HTR-8/SVneo (cell line): ENCODE measurements at regions not wholly inside any gene's neighbourhood (a gene's known extent, or its start where the extent isn't known, plus 50 kb on each side); places are given as distances from the start of the nearest gene placed in this dataset.
"Not testable (repeated sequence)": the region's sequence is repeated elsewhere in the genome, so short reads cannot be mapped to it uniquely, and the experiment has no call there.

Experiments used
- DNase-seq: peaks from one replicate; pipeline ENCODE4 v3.0.0; 2011; ENCODE audit warnings: low spot score, mixed read lengths; ENCODE audit not compliant: insufficient read length
- FAIRE-seq: peaks from 2 replicates; lab custom pipeline; 2011; peaks lifted over from hg19 to GRCh38; lab: Jason Lieb, UNC

- no peak for DNase-seq
- FAIRE-seq, result no peak
Measured at GRCh38 chr14:95818581-95818980, 58.1 kb upstream of the TUNAR start.

GRCh38 chr14:95817271-95817670, 59.4 kb upstream of the TUNAR start:
- DNase-seq, result no peak
- no peak for FAIRE-seq

DNA sequence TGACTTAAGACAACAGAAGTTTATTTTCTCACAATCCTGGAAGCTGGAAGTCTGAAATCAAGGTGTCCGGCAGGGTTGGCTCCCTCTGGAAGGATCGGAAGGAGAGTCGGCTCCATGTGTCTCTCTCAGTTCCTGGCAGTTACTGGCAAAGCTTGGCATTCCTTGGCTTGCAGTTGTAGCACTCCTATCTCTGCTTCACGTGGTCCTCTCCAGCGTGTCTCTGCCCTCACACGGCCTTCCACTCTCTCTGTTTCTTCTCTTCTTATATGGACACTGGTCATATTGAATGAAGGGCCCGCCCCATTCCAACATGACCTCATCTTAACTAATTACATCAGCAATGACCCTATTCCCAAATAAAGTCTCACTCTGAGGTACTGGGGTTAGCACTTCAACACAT, 60.1 kb upstream of the TUNAR start:
- no peak for FAIRE-seq

DNA sequence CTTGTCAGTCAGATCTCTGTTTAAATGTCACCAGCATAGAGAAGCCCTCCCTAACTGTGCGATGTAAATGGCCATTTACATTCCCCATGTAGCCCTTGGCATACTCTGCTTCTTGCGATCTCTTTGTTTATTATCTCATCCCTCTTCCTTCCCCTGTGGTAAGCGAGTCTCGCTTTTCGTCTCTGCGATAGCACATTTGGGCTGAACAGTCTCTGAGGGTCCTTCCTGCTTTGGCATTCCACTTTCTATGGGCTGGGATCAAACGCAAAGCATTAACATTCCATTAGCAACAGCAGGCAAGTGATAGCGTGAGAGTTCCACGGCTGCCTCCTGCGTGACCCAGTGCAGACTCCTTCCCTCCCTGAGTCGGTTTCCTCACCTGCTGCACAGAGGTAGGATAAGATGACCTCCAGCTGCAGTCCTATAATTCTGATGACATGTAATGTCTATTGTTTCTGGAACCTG, 61.4 kb upstream of the TUNAR start:
- FAIRE-seq, result no peak
- DNase-seq, result no peak

More for the DNA sequence above, 60.1 kb upstream of the TUNAR start:
- DNase-seq, result no peak

DNA sequence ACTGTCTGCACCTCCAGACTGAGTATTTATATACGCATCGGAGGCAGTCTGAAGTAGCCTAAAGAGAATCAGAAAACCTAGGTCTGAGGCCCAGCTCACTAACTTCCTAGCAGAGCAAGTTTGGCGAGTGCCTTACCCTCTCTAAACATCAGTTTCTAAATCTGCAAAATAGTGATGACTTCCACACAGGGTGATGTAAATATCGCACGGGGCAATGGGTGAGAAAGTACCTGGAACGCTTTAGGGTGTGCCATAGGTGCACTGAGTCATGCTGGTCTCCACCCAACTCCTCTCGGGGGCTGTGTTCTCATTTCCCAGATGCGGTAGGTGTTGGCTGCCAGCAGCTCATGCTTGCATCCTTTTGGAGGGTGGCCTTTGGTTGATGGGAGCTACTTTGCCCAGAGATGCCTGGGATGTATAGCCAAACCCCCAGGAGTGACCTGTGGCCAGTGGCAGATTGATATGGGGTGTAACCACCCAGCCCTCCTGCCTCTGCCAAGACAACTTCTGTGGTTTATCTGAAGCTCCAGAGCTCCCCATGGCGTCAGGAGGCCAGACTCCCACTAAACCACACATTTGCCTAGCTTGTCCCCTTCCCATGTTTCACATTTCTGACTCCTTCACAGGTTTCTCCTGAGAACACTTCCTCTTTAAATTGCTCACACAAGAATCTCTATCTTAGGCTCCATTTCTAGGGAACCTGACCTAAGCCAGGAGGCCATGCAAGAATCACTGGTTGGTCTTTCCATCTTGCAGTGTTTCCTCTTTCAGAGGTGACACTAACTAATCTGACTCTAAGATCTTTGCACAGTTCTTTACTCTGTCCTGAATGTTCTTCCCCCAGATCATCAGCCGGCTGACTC, 62.0 kb upstream of the TUNAR start:
- FAIRE-seq (no peak), DNase-seq (no peak)

DNA sequence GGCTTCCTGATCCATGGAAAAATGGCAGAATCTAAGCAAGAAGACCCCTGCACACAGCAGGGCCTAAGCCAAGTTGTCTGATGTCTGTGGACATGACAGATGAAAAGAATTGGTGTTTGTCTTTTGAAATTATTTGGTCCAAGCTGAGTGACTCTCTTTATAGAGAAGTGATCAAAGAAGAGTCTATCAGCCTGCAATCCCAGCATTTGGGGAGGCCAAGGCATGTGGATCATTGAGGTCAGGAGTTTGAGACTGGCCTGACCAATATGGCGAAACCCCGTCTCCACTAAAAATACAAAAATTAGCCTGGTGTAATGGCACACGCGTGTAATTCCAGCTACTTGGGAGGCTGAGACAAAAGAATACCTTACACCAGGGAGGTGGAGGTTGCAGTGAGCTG, 64.8 kb upstream of the TUNAR start:
- DNase-seq (no peak), FAIRE-seq (no peak)

DNA sequence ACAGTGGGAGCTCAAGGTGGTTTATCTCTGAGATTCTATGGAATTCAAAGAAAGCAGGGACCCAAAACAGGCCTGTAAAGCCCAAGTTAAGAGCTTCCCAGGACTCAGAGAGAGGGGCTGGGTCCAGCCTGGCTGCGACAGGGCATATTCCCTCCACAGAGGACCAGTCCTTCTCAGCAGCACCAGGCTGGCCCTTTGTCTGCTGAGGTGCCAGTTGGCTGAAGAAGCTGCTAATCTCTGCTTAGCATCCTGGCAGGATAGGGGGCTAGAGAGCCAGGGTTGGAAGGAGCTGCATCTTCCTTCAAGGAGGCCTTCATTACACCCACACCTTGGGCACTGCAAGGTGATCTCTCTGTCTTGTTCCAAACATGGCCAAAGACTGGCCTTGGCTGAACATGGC, 68.3 kb upstream of the TUNAR start:
- FAIRE-seq, result no peak
- no peak for DNase-seq

DNA sequence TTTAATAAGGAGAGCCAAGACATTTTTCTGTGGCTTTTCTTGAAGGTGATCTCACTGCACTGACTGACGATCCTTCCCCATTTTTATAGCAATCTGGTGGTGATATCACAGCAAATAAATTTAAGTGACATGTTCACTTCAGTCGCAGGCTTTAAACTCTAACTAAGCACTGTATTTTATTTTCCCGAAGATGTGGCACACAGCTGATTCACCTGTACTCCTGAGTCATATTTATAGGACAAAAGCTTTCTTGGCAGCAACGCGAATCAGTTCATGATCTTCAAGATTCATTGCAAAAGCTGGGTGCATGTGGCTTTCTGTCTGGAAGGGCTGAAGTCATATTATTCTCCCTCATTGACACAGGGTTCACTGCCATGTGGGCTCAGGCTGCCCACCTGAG, 79.8 kb upstream of the TUNAR start:
- DNase-seq (no peak), FAIRE-seq (no peak)

DNA sequence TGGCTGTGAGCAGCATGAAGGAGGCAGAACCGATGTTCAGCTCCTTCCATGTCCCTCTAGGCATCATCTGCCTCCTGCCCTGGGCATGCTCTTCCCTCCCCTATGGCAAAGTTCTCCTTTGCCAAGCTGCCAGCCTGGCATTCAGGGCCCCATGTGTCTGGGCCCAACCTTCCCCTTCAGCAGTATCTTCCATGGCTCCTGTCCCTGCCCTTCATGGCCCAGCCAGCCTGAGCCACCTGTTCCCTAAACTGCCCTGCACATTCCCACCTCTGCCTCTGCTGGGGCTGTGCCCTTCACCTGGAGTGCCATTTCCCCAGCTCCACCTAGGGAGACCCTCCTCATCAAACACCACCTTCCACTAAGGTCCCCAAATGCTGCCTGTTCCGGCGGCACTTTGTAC, 74.0 kb upstream of the TCL1A start:
- no peak for FAIRE-seq
- no peak for DNase-seq

- DNase-seq (no peak), FAIRE-seq (no peak)
Measured at GRCh38 chr14:95786566-95786965, 72.6 kb upstream of the TCL1A start.

GRCh38 chr14:95784137-95784536, 70.2 kb upstream of the TCL1A start:
- DNase-seq (peak; percentile 17), FAIRE-seq (no peak)

DNA sequence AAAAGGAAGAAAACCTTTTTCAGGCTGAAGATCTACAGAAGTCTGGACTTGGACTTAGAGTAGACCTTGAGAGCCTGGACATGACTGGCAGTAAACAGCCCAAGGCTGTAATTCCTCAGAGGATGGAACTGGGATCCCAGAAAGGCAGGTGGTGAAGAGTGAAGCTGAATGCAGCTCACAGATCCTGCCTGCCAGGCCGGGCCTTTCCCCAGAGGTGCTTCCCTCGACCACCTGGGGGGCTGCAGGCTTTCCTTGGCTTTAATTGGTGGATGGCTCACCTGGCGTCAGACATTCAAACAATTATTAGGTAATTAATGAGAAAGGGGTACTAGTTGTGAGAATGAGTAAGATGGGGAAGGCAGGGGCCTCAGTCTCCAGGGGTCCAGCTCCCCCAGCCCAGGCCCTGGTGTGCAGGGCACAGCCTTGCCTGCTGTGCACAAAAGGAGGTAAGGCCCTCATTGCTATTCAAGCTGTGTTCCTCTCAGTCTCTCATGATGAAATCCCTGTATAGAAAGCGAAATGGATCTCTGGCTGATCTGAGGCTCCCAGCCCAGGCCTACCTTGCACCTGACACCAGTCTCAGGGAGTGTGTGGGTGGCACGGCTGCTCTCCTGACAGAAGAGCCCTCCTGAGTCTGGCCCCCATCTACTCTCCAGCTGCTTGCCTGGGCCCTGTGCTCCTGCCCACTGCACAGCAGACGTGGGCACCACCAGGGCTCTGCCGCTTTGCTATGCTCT, 63.0 kb upstream of the TCL1A start:
- FAIRE-seq (no peak), DNase-seq (no peak)

DNA sequence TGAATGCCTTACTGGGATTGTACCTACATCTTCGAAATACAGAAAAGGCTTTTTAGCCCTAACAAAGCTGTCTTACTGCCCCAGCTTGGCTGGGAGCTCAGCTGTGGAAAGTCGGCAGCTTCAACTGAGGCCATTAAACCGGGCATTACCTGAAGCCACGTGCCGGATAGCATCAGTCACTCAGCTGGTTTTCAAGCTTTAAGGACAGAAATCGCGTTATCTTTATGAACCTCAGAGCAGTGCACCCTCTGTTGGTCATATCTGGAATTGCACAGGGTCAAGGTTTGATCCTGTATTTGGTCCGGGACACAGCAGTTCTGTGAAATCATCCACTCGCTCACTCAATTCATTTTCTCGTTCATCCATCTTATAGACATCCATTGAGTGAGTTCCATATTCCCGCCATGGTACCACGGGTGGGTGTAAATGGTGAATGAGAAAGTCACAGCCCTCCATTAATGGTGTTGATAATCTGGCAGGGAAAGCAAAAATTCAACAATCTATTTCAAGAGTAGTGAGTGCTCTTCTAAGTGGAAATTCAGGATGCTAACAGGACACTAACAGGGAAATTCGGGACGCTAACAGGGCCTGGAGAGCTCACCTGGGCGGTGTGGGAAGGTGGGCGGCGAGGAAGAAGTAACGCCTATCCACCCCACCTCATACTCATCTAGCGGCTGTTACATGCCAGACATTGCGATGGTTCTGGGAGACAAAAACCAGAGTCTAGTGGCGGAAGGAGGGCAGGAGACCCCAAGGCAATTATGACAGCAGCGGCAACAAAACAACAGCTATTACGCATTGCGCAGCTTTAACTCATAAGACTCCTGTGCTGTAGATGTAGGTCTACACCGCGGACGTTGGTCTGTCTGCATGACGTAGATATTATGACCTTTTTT, 60.6 kb upstream of the TCL1A start:
- DNase-seq (peak; percentile 53), FAIRE-seq (peak; percentile 67)

DNA sequence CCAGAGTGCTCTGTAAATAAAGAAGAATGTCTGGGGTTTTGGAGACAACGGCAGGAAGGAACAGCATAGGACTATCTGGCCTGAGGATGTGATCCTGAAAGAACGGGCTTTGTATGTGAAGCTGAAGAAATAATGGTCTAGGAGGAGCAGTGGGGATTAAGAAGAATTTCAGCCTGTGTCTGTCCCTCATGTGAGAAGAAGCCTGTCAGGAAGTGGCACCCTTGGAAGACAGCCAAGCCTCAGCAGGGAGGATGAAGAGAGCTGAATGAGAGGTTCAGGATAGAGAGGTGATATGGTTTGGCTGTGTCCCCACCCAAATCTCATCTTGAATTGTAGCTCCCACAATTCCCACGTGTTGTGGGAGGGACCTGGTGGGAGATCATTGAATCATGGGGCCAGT, 56.9 kb upstream of the TCL1A start:
- DNase-seq, result no peak
- no peak for FAIRE-seq

- DNase-seq (no peak), FAIRE-seq (no peak)
Measured at GRCh38 chr14:95769976-95770375, 56.1 kb upstream of the TCL1A start.

GRCh38 chr14:95769431-95769830, 55.5 kb upstream of the TCL1A start:
- FAIRE-seq, DNase-seq: not testable (repeated sequence)

- no peak for FAIRE-seq
Measured at GRCh38 chr14:95765051-95765450, 51.1 kb upstream of the TCL1A start.

DNA sequence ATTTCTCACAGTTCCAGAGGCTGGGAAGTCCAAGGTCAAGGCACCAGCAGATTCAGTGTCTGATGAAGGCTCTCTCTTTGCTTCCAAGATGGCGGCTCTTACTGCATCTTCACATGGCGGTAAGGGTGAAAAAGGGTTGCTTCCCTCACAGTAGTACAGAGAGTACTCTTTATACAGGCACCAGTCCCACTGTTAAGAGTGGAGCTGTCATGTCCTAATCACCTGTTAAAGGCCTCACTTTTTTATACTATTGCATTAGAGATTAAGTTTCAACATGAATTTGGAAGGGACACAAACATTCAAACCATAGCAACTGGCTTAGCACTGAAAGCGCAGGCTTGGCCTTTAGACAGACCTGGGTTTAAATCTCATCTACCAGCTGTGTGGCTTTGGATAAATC, 50.0 kb upstream of the TCL1A start:
- FAIRE-seq (no peak), DNase-seq (no peak)

More at GRCh38 chr14:95765051-95765450, 51.1 kb upstream of the TCL1A start:
- DNase-seq, result no peak
